ENCODE measurements at regions not wholly inside any gene's neighbourhood (a gene's known extent, or its start where the extent isn't known, plus 50 kb on each side); places are given as distances from the start of the nearest gene placed in this dataset.
A peak's percentile ranks its signal among the peaks of the same experiment; 100 is the strongest.

DNA sequence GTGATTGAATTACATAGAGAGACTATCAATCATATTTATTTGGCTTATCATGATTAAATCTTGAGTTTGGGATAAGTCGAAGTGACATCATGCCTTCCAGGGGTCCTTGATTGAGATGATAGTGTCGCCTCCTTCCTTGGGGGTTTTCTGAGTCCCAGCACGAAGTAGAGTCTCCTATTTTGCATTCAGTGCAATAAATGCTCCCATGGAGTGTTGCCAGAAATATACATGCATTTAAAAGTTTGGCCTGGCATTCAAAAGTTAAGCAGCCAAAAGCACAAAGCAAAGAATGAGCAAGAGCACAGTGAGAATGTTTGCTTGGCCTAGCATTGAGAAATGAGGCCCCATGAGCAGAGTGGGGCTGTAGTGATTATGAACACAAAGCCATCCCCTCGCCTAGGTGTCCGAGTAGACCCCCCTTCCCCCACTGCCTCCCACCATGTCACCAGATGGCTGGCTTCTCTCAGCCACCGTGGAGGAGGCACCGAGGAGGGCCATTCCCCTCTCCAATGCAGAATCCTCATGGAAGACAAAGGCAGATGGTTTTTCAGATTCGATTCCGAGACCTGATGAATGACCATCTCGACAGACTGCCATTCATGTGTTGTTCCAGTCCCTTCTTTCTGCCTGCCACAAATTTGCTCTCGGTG, 58.8 kb upstream of the UBL3 start:
- Histone ChIP-seq H3K4me3 (no peak overlapping the region), H3K4me1 (ENCODE audit: low read depth) (no peaks in the 10 kb centered on the region), H3K27me3 (no peaks in the 10 kb centered on the region), H3K36me3 (no peaks in the 10 kb centered on the region), H3K27ac (no peak overlapping the region), H3K9me3 (ENCODE audit: low read depth) (no peaks in the 10 kb centered on the region)
- TF ChIP-seq, protein P1, sequence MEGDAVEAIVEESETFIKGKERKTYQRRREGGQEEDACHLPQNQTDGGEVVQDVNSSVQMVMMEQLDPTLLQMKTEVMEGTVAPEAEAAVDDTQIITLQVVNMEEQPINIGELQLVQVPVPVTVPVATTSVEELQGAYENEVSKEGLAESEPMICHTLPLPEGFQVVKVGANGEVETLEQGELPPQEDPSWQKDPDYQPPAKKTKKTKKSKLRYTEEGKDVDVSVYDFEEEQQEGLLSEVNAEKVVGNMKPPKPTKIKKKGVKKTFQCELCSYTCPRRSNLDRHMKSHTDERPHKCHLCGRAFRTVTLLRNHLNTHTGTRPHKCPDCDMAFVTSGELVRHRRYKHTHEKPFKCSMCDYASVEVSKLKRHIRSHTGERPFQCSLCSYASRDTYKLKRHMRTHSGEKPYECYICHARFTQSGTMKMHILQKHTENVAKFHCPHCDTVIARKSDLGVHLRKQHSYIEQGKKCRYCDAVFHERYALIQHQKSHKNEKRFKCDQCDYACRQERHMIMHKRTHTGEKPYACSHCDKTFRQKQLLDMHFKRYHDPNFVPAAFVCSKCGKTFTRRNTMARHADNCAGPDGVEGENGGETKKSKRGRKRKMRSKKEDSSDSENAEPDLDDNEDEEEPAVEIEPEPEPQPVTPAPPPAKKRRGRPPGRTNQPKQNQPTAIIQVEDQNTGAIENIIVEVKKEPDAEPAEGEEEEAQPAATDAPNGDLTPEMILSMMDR (IDR thresholded peaks at IDR 0.05; ENCODE audit: low read depth, low read length), result no peak
- no peak for DNase-seq (ENCODE audit: low read depth in 1 of 2, low spot score in 1 of 2)

DNA sequence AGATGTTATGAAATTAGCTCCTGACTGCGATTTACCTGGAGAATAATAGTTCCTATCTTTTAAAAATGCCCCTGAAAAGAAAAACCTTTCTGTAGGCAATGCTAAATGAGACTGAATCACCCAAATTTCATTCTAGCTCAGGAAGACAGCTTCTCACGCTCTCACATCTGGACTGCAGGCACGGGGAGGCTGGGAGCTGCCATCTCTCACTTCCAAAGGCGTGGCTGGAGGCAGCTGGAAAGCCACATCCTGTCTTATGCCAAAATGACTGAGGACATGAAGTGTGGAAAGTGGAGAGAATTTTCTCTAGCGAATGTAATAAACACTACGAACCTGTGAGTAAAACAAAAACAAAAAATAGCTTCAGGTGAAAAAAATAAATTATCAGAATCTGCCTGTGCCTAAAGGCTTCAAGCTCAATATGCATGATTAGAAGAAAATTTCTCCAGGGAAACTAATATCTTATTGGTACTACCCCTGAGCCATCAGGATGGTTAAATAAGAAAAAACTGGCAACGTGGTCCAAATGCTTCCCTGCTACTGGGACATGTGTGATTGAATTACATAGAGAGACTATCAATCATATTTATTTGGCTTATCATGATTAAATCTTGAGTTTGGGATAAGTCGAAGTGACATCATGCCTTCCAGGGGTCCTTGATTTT, 58.1 kb upstream of the UBL3 start:
- no peaks in the 10 kb centered on the region for H3K27me3 ChIP-seq
- TF ChIP-seq, protein P1 (IDR thresholded peaks at IDR 0.05; ENCODE audit: low read depth, low read length), result no peak
- no peak overlapping the region for H3K4me3 ChIP-seq
- H3K4me1 ChIP-seq (ENCODE audit: low read depth), result no peaks in the 10 kb centered on the region
- no peaks in the 10 kb centered on the region for H3K36me3 ChIP-seq
- no peak overlapping the region for H3K27ac ChIP-seq
- no peaks in the 10 kb centered on the region for H3K9me3 ChIP-seq (ENCODE audit: low read depth)
- peak in 1 of 2 donors; percentile 56 for DNase-seq (ENCODE audit: low read depth in 1 of 2, low spot score in 1 of 2)

DNA sequence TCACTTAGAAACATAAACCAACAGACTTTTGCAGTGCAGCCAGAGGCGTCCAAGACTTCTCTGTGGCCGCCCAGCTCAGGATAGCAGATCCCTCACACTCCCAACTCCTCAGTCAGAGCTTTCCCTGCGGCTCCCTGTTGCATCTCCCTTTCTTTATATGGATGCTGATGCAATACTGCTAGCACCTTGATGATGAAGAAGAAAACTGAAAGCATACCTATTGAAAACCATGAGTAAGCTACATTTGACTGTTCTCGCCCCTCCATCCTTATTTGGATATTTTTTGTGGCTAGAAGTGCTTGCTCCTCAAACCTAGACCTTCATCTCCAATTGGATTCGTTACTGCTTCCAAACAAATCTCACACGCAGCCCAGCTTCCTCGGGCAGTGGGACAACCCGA, 57.3 kb upstream of the UBL3 start:
- Histone ChIP-seq H3K4me1 (ENCODE audit: low read depth) (no peaks in the 10 kb centered on the region), H3K9me3 (ENCODE audit: low read depth) (no peaks in the 10 kb centered on the region), H3K4me3 (no peak overlapping the region), H3K27me3 (no peaks in the 10 kb centered on the region), H3K36me3 (no peaks in the 10 kb centered on the region), H3K27ac (no peak overlapping the region)
- TF ChIP-seq, protein P1 (IDR thresholded peaks at IDR 0.05; ENCODE audit: low read depth, low read length), result no peak
- no peak for DNase-seq (ENCODE audit: low read depth in 1 of 2, low spot score in 1 of 2)

DNA sequence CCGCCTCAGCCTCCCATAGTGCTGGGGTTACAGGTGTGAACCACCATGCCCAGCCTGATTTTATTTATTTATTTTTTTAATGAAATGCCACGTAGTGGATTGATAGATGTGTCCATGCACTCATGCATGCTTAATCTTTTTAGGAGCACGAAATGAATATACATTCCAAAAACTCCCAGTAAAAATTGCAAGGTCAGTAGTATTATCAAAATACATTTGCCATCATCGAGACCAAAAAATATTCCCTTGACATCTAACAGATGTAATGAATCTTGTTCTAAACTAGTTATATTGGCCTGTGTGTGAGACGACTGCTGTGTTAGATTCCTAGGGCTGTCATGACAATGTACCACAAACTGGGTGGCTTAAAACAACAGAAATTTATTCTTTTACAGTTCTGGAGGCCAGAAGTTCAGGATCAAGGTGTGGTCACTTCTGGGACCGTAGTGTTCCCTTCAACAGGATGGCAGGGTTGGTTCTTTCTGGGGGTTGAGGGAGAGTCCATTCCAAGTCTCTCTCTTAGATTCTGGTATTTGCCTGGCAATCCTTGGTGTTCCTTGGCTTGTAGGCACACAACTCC, 56.1 kb upstream of the UBL3 start:
- H3K27ac ChIP-seq, result no peak overlapping the region
- TF ChIP-seq, protein P1 (IDR thresholded peaks at IDR 0.05; ENCODE audit: low read depth, low read length), result no peak
- H3K27me3 ChIP-seq, result no peaks in the 10 kb centered on the region
- H3K4me3 ChIP-seq, result no peak overlapping the region
- H3K9me3 ChIP-seq (ENCODE audit: low read depth), result no peaks in the 10 kb centered on the region
- H3K4me1 ChIP-seq (ENCODE audit: low read depth), result no peaks in the 10 kb centered on the region
- H3K36me3 ChIP-seq, result no peaks in the 10 kb centered on the region
- DNase-seq (ENCODE audit: low read depth in 1 of 2, low spot score in 1 of 2), result no peak

DNA sequence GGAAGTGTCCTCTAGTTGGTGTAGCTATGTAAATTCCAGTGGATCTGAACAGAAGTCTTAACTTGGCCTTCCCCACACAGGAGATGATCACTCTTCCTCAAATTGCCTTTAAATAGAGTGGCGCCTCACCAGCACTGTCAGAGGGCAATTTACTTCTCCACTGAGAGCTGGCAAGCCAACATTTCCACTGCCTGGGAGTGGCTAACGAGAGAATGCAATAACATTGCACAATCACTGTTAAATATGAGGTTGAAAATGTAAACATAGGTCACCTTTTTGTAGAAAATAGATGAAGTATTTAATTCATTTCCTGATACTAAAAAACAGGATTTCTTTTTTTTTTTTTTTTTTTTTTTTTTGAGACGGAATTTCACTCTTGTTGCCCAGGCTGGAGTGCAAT, 55.4 kb upstream of the UBL3 start:
- Histone ChIP-seq H3K4me1 (ENCODE audit: low read depth) (no peaks in the 10 kb centered on the region), H3K4me3 (no peak overlapping the region), H3K36me3 (no peaks in the 10 kb centered on the region), H3K27me3 (no peaks in the 10 kb centered on the region), H3K27ac (no peak overlapping the region), H3K9me3 (ENCODE audit: low read depth) (no peaks in the 10 kb centered on the region)
- TF ChIP-seq, protein P1 (IDR thresholded peaks at IDR 0.05; ENCODE audit: low read depth, low read length), result no peak
- DNase-seq (ENCODE audit: low read depth in 1 of 2, low spot score in 1 of 2), result peak in 1 of 2 donors; percentile 70

Data from cardiac muscle cell (in vitro differentiated cells and primary cell).